H1 (cell line): ENCODE measurements at regions not wholly inside any gene's neighbourhood (a gene's known extent, or its start where the extent isn't known, plus 50 kb on each side); places are given as distances from the start of the nearest gene placed in this dataset.

Source experiments
- POLR2A ChIP-seq, 2 experiments: IDR thresholded peaks; 1 replicate in 1 of 2; 2 replicates in 1 of 2; pipeline ENCODE4 v1.6.1; 2011; ENCODE audit warnings: low read depth in 2 of 2, low read length in 2 of 2, mild to moderate bottlenecking in 2 of 2; ENCODE audit errors: control extremely low read depth in 1 of 2
- RNF2 ChIP-seq: fragments of 200-900, 300-1000 bp; sonication (generic); IDR thresholded peaks from 2 replicates; pipeline ENCODE4 v1.7.1; 2016; ENCODE audit warnings: borderline replicate concordance, low read depth, mild to moderate bottlenecking, antibody characterized with exemption, low read length; ENCODE audit not compliant: poor library complexity, severe bottlenecking; ENCODE audit errors: missing control alignments

GRCh38 chr4:79653871-79654270 lies 245.8 kb upstream of the GK2 start:
- TF ChIP-seq POLR2A (IDR thresholded peaks at IDR 0.05; ENCODE audit: control extremely low read depth in 1 of 2, low read depth in 2 of 2, low read length in 2 of 2) (no peak), RNF2 (no peak)
